ENCODE measurements at regions not wholly inside any gene's neighbourhood (a gene's known extent, or its start where the extent isn't known, plus 50 kb on each side); places are given as distances from the start of the nearest gene placed in this dataset.

- Histone ChIP-seq H3K27me3 (ENCODE audit: control insufficient read depth in 4 of 4, insufficient read depth in 4 of 4, low read length in 3 of 4) (no peaks in the 10 kb centered on the region), H3K9me3 (ENCODE audit: control insufficient read depth in 4 of 4, low read length in 3 of 4) (no peaks in the 10 kb centered on the region), H3K27ac (ENCODE audit: low read depth in 1 of 2, low read length in 2 of 2) (no peak overlapping the region), H3K4me1 (ENCODE audit: control insufficient read depth in 4 of 4, insufficient read depth in 4 of 4, low read length in 3 of 4) (peaks cover 0 to 14% (median 10%) of the 10 kb centered on the region in 4 donors), H3K36me3 (ENCODE audit: control insufficient read depth in 4 of 4, insufficient read depth in 3 of 4, low read depth in 1 of 4, low read length in 3 of 4) (no peaks in the 10 kb centered on the region), H3K9ac (ENCODE audit: low read depth in 1 of 2, low read length in 2 of 2) (no peak overlapping the region), H3K4me3 (ENCODE audit: low read depth in 1 of 3, low read length in 3 of 3) (no peak overlapping the region)
- TF ChIP-seq TAF1 (conservative IDR thresholded peaks at IDR 0.05), result no peak
- no peak for TF ChIP-seq RXRA (IDR thresholded peaks at IDR 0.05)
- no peak for TF ChIP-seq GABPA (IDR thresholded peaks at IDR 0.05 in 1 of 2, conservative IDR thresholded peaks at IDR 0.05 in 1 of 2)
- TF ChIP-seq YY1 (IDR thresholded peaks at IDR 0.05), result no peak
- no peak for TF ChIP-seq FOXA1 (IDR thresholded peaks at IDR 0.05)
- TF ChIP-seq REST (IDR thresholded peaks at IDR 0.05), result no peak
- DNase-seq (ENCODE audit: low spot score), result no peak
- WGBS, result 94% methylated on average over 2 of the region's 2 CpGs
Observed at GRCh38 chr6:137725949-137726348, 141.1 kb upstream of the TNFAIP3 start.

GRCh38 chr6:137726582-137726981, 140.5 kb upstream of the TNFAIP3 start:
- 92% methylated on average over 1 of the region's 1 CpG for WGBS
- no peaks in the 10 kb centered on the region for H3K36me3 ChIP-seq (ENCODE audit: control insufficient read depth in 4 of 4, insufficient read depth in 3 of 4, low read depth in 1 of 4, low read length in 3 of 4)
- H3K9me3 ChIP-seq (ENCODE audit: control insufficient read depth in 4 of 4, low read length in 3 of 4), result no peaks in the 10 kb centered on the region
- peaks cover 0 to 14% (median 10%) of the 10 kb centered on the region in 4 donors for H3K4me1 ChIP-seq (ENCODE audit: control insufficient read depth in 4 of 4, insufficient read depth in 4 of 4, low read length in 3 of 4)
- H3K27me3 ChIP-seq (ENCODE audit: control insufficient read depth in 4 of 4, insufficient read depth in 4 of 4, low read length in 3 of 4), result no peaks in the 10 kb centered on the region
- DNase-seq (ENCODE audit: low spot score), result no peak
- H3K4me3 ChIP-seq (ENCODE audit: low read depth in 1 of 3, low read length in 3 of 3), result no peak overlapping the region
- H3K9ac ChIP-seq (ENCODE audit: low read depth in 1 of 2, low read length in 2 of 2), result no peak overlapping the region
- TF ChIP-seq ATF3 (IDR thresholded peaks at IDR 0.05), result no peak
- TF ChIP-seq, protein P1, sequence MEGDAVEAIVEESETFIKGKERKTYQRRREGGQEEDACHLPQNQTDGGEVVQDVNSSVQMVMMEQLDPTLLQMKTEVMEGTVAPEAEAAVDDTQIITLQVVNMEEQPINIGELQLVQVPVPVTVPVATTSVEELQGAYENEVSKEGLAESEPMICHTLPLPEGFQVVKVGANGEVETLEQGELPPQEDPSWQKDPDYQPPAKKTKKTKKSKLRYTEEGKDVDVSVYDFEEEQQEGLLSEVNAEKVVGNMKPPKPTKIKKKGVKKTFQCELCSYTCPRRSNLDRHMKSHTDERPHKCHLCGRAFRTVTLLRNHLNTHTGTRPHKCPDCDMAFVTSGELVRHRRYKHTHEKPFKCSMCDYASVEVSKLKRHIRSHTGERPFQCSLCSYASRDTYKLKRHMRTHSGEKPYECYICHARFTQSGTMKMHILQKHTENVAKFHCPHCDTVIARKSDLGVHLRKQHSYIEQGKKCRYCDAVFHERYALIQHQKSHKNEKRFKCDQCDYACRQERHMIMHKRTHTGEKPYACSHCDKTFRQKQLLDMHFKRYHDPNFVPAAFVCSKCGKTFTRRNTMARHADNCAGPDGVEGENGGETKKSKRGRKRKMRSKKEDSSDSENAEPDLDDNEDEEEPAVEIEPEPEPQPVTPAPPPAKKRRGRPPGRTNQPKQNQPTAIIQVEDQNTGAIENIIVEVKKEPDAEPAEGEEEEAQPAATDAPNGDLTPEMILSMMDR (IDR thresholded peaks at IDR 0.05; ENCODE audit: low read depth, low read length, missing input control), result no peak
- no peak for TF ChIP-seq YY1 (IDR thresholded peaks at IDR 0.05)
- TF ChIP-seq EGR1 (IDR thresholded peaks at IDR 0.05; ENCODE audit: low read depth in 2 of 2), result no peak
- no peak for TF ChIP-seq MAX (IDR thresholded peaks at IDR 0.05)
- no peak for TF ChIP-seq JUND (IDR thresholded peaks at IDR 0.05)
- TF ChIP-seq HNF4A (conservative IDR thresholded peaks at IDR 0.05), result no peak
- TF ChIP-seq GABPA (IDR thresholded peaks at IDR 0.05 in 1 of 2, conservative IDR thresholded peaks at IDR 0.05 in 1 of 2), result no peak
- H3K27ac ChIP-seq (ENCODE audit: low read depth in 1 of 2, low read length in 2 of 2), result no peak overlapping the region
